ENCODE measurements at regions not wholly inside any gene's neighbourhood (a gene's known extent, or its start where the extent isn't known, plus 50 kb on each side); places are given as distances from the start of the nearest gene placed in this dataset.

GRCh38 chr13:47119575-47120235, 222.9 kb upstream of the HTR2A start:
- TF ChIP-seq, protein P1, sequence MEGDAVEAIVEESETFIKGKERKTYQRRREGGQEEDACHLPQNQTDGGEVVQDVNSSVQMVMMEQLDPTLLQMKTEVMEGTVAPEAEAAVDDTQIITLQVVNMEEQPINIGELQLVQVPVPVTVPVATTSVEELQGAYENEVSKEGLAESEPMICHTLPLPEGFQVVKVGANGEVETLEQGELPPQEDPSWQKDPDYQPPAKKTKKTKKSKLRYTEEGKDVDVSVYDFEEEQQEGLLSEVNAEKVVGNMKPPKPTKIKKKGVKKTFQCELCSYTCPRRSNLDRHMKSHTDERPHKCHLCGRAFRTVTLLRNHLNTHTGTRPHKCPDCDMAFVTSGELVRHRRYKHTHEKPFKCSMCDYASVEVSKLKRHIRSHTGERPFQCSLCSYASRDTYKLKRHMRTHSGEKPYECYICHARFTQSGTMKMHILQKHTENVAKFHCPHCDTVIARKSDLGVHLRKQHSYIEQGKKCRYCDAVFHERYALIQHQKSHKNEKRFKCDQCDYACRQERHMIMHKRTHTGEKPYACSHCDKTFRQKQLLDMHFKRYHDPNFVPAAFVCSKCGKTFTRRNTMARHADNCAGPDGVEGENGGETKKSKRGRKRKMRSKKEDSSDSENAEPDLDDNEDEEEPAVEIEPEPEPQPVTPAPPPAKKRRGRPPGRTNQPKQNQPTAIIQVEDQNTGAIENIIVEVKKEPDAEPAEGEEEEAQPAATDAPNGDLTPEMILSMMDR (IDR thresholded peaks at IDR 0.05; ENCODE audit: insufficient read depth, low read length, poor library complexity, severe bottlenecking): no peak
- no peak for TF ChIP-seq EZH2phosphoT487 (conservative IDR thresholded peaks at IDR 0.05; ENCODE audit: low read length)
